Breast epithelium (tissue), 3 donors: ENCODE measurements at regions not wholly inside any gene's neighbourhood (a gene's known extent, or its start where the extent isn't known, plus 50 kb on each side); places are given as distances from the start of the nearest gene placed in this dataset.

Experiments
- POLR2A ChIP-seq: fragments of 450-650 bp; IDR thresholded peaks from one replicate; pipeline ENCODE4 v1.6.1; 2016; ENCODE audit warnings: antibody characterized with exemption, mild to moderate bottlenecking, moderate library complexity
- POLR2AphosphoS5 ChIP-seq, 3 donors: sonication (generic); formaldehyde crosslinking; IDR thresholded peaks; one replicate each; pipeline ENCODE4 v1.6.1; 2017; ENCODE audit warnings: antibody characterized with exemption in 3 of 3
- TF ChIP-seq, protein P1 (sequence below), 3 donors: fragments of 450-650 bp; IDR thresholded peaks; one replicate each; pipeline ENCODE4 v1.5.1; 2016 to 2017; ENCODE audit warnings: antibody characterized with exemption in 3 of 3, mild to moderate bottlenecking in 3 of 3, moderate library complexity in 3 of 3

DNA sequence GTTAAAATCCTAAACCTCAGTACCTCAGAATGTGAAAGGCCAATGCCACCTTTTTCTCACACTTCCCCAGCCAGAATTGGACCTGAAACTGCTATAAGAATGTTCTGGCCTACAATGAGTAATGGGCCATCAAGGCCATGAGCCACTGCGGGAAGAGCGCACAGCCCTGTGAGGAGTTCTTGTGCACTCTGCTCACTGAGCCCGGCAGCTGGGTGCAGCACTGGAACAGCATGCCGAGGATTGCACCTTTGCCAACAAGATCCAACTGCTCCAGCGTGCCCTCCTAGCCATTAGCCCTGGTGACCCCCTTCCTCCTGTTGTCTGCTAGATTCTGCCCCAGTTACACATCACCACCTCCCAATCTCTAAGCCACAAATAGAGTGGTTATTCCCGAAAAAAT, 758.1 kb downstream of the PRELID2 start:
- TF ChIP-seq, protein P1, sequence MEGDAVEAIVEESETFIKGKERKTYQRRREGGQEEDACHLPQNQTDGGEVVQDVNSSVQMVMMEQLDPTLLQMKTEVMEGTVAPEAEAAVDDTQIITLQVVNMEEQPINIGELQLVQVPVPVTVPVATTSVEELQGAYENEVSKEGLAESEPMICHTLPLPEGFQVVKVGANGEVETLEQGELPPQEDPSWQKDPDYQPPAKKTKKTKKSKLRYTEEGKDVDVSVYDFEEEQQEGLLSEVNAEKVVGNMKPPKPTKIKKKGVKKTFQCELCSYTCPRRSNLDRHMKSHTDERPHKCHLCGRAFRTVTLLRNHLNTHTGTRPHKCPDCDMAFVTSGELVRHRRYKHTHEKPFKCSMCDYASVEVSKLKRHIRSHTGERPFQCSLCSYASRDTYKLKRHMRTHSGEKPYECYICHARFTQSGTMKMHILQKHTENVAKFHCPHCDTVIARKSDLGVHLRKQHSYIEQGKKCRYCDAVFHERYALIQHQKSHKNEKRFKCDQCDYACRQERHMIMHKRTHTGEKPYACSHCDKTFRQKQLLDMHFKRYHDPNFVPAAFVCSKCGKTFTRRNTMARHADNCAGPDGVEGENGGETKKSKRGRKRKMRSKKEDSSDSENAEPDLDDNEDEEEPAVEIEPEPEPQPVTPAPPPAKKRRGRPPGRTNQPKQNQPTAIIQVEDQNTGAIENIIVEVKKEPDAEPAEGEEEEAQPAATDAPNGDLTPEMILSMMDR (IDR thresholded peaks at IDR 0.05): no peak
- TF ChIP-seq POLR2A: no peak
- TF ChIP-seq POLR2AphosphoS5 (IDR thresholded peaks at IDR 0.05): no peak
